Adipose tissue (tissue), 3 donors: ENCODE measurements at regions not wholly inside any gene's neighbourhood (a gene's known extent, or its start where the extent isn't known, plus 50 kb on each side); places are given as distances from the start of the nearest gene placed in this dataset.

Experiments used
- H3K27ac ChIP-seq: one replicate; pipeline ENCODE4 v1.5.1; 2013; ENCODE audit warnings: low read depth, low read length
- WGBS, 3 donors: extraction: QIAGEN DNeasy Blood & Tissue Kit; methylation state at CpG; one replicate each; pipeline ENCODE4 v1.1.7; 2013; 5-methylcytosine and 5-hydroxymethylcytosine counted together
- donor health status: healthy with polysubstance abuse.
- donor health status: Bipolar disorder and iron deficiency.
- donor health status: healthy.

GRCh38 chr20:39161900-39162299, 199.8 kb downstream of the DHX35 start:
- no peak overlapping the region for H3K27ac ChIP-seq
- WGBS, 3 donors: 33 to 50% (median 44%) methylated on average over 1 of the region's 1 CpG

GRCh38 chr20:39155971-39156370, 193.8 kb downstream of the DHX35 start:
- 21 to 32% (median 23%) methylated on average over 12 of the region's 12 CpGs for WGBS, 3 donors
- no peak overlapping the region for H3K27ac ChIP-seq

- WGBS, 3 donors: 75 to 98% (median 89%) methylated on average over 1 of the region's 1 CpG
- no peak overlapping the region for H3K27ac ChIP-seq
Observed at GRCh38 chr20:39152742-39153141, 190.6 kb downstream of the DHX35 start.

GRCh38 chr20:39152126-39152525, 190.0 kb downstream of the DHX35 start:
- WGBS, 3 donors: 17 to 58% (median 57%) methylated on average over 4 of the region's 4 CpGs
- H3K27ac ChIP-seq: no peak overlapping the region

DNA sequence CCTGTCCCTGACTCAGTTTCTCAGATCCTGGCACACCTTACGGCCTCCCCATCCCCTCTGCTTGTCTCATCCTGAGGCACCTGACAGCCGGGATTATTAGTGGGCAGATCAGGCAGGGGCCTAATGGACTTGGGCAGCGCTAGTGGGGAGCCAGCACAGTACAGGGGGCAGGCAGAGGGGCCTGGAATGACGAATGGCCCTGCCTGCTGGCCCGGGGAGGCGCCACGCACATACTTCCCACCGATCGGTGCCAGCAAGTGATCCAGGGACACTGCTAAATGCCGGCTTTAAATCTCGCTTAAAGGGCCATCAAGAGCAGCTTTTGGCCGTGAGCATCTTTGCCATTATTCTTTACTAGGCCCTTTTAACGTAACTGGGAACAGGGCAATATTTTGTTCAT, 188.4 kb downstream of the DHX35 start:
- 62 to 76% (median 74%) methylated on average over 13 of the region's 13 CpGs for WGBS, 3 donors

DNA sequence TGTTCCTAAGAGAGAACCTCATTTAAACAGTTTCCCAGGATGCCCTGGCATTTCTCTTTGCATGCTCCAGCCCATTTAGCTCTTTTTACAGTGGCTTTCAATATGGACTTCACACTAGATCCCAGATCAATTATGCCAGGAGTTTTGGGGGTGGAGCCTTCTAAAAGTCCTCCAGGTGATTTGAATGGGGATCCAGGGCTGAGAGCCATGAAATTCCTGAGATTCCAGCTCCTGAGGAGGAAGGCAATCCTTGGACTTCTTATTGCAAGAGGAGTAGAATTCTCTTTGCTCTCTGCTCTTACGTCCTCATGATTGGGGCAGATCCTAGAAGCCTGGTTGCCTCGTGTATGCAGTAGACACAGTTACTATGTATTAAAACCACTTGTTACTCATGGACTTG, 184.2 kb downstream of the DHX35 start:
- no peak overlapping the region for H3K27ac ChIP-seq
- WGBS, 3 donors: 45 to 55% (median 55%) methylated on average over 2 of the region's 2 CpGs

More for the DNA sequence above, 188.4 kb downstream of the DHX35 start:
- no peak overlapping the region for H3K27ac ChIP-seq

DNA sequence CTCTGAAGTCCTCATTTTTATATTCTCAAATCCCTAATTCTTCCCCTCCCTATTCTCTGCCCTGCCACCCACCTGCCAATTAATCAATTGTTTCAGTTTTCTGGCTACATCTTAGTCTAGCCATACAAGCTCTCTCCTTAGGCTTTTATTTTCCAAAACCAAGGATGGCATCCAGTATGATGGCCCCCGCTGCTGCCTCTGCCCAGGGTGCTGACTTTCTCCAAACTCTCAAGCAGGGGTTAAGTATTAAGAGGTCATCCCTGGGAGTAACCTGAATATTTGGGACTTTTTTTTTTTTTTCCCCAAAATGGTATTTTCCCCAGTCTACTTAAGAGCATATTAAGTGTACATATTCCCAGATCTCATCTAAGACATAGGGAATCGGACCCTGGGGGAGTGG, 183.8 kb downstream of the DHX35 start:
- 65 to 76% (median 73%) methylated on average over 2 of the region's 2 CpGs for WGBS, 3 donors
- H3K27ac ChIP-seq: no peak overlapping the region

DNA sequence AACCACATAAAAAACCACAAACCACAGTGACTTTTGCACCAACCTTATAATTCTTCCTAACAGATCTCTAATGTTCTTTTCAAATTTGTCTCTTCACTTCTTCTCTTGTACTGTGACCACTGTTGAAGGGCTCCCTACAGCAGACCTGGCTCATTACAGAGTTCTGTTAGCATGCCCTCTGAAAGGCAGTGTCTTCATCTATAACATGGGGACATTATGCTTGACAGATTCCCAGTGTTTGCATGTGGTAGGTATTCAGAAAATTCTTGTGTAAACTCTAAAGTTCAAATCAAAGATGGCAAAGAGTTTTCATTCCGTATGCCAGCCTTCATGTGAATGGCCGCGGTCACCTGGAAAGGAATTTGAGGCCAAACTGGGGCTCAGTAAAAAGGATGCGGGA, 182.6 kb downstream of the DHX35 start:
- WGBS, 3 donors: 66 to 84% (median 79%) methylated on average over 4 of the region's 4 CpGs
- H3K27ac ChIP-seq: no peak overlapping the region

- 36 to 56% (median 53%) methylated on average over 13 of the region's 13 CpGs for WGBS, 3 donors
- H3K27ac ChIP-seq: no peak overlapping the region
Observed at GRCh38 chr20:39142407-39143096, 180.4 kb downstream of the DHX35 start.

DNA sequence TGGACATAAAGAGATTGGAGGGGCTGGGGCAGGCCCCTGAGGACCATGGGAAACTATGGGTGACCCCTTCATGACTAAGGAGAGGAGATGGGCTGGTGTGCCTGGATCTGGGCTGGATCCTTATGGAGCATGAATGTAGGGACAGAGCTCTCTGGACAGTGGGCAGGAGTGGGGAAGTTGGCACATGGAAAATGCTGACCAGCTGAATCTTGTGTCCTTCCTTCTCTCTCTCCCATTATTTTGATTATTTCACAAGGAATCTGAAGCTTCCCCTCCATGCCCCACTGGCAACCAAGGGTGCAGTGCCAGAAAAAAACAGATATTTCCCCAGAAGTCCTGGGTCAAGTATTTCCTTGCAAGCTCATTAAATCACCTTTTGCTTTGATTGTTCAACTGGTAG, 175.2 kb downstream of the DHX35 start:
- H3K27ac ChIP-seq: no peak overlapping the region

DNA sequence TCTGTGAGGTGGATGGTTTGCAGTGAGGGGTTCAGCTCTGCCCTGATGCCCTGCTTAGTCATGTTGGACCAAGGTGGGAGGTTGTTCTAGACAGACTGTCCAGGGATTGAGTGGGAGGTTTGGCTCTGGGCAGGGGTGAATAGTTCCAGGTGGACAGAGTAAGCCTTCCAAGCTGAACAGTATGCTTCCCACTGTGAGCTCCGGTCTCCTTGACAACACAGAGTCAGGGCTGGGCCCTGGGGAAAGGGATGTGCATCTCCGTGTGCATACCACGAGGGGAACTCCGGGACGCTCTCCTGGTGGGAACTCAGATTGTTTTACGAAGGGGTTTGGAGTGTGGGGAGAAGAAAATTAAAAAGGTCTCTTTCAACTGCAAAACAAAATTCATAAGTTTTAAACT, 174.7 kb downstream of the DHX35 start:
- H3K27ac ChIP-seq: no peak overlapping the region
- 67 to 70% (median 69%) methylated on average over 6 of the region's 6 CpGs for WGBS, 3 donors

DNA sequence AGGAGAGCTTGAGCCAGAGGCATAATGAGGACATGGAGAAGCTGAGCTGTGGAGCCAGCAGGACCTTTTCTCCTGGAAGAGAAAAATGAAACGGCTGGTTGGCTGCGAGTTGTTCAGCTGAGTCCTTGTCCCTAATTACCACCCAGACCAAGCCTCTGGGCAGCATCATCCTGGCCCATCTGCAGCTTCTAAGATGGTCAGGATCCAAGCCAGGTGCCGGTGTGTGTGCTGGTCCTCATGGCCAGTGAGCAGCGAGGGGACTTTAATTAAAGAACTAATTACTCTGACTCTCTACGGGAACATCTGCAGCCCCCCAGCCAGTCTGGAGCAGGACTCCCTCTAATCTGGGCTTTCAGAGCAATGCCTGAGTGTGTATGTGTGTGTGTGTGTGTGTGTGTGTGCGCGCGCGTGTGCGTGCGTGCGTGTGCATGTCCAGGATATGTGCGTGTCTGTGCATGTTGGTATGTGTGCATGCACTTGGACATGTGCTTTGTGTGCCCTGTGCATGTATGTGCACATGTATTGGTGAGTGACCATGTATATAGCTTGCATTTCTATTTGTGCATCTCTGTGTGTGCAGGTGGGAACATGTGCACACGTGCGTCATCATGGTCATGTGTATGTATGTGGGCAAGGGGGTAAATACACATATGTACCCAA, 173.9 kb downstream of the DHX35 start:
- WGBS, 3 donors: 80 to 93% (median 84%) methylated on average over 15 of the region's 15 CpGs
- H3K27ac ChIP-seq: no peak overlapping the region

- no peak overlapping the region for H3K27ac ChIP-seq
- 85 to 92% (median 90%) methylated on average over 4 of the region's 4 CpGs for WGBS, 3 donors
Observed at GRCh38 chr20:39133201-39133600, 171.1 kb downstream of the DHX35 start.

- 86 to 94% (median 87%) methylated on average over 5 of the region's 5 CpGs for WGBS, 3 donors
Observed at GRCh38 chr20:39132511-39132910, 170.4 kb downstream of the DHX35 start.

GRCh38 chr20:39132093-39132492, 169.9 kb downstream of the DHX35 start:
- H3K27ac ChIP-seq: no peak overlapping the region

More at GRCh38 chr20:39132511-39132910, 170.4 kb downstream of the DHX35 start:
- no peak overlapping the region for H3K27ac ChIP-seq

DNA sequence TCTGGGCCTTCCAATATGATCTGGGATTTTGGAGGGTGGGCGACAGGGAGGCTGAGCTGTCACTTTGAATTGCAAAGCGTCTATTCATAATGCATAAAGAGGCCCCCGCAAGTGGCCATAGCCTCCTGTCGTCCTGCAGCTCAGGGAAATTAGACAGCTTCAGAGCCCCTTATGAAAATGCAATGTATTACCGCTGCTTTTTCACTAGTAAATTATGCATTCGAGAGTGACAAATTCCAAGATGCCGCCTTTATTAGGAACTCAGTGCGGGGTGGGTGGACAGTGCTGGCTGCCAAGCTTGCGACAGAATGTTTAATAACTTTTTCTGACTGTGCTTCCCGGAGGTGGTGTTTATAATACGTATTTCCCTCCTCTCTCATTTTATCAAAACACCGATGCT, 168.5 kb downstream of the DHX35 start:
- WGBS, 3 donors: 77 to 82% (median 77%) methylated on average over 12 of the region's 12 CpGs
- no peak overlapping the region for H3K27ac ChIP-seq

GRCh38 chr20:39129523-39129922, 167.4 kb downstream of the DHX35 start:
- WGBS, 3 donors: 72 to 87% (median 78%) methylated on average over 2 of the region's 2 CpGs
- no peak overlapping the region for H3K27ac ChIP-seq

DNA sequence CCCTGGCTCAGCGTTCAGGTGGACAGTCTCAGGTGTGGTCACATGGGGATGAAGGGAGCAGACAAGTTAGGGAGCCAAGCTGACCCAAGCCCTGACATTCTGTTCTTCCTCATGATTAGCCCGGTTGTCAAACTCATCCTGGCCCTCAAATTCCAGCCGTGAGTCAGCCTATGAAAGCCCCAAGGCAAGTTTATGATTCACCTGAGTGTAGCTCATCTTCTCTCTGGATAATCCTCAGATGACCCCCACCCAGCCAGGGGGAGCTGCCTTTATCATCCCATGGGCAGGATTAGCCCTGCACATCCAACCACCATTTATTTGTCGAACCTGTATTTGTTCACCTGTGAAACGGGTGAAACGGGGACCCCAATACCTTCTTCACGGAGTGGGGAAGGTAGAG, 161.9 kb downstream of the DHX35 start:
- H3K27ac ChIP-seq: no peak overlapping the region
- WGBS, 3 donors: 84 to 94% (median 92%) methylated on average over 7 of the region's 7 CpGs

DNA sequence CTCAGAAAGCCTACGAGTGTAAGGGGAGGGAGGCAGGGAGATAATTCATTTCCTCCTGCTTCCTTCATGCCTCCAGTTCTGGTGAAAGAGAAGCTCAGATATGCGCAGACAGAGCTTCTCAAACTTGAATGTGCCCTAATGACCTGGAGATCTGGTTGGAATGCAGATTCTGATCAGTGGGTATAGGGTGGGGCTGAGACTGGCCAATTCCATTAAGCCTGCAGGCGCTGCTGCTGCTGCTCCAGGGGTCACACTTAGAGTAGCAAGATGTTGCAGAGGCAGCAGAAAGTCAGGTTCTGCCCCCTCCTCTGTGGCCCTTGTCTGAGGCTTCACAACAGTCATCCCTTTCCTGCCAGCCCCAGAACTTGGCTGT, 161.0 kb downstream of the DHX35 start:
- WGBS, 3 donors: 54 to 66% (median 56%) methylated on average over 3 of the region's 3 CpGs
- H3K27ac ChIP-seq: no peak overlapping the region

- no peak overlapping the region for H3K27ac ChIP-seq
Observed at GRCh38 chr20:39117491-39117890, 155.3 kb downstream of the DHX35 start.
